Activated effector memory CD4-positive, alpha-beta T cell treated with anti-CD3 and anti-CD28 coated beads, Interleukin-2, amount 50 U/mL, for 16 hours (primary cell): ENCODE measurements at regions not wholly inside any gene's neighbourhood (a gene's known extent, or its start where the extent isn't known, plus 50 kb on each side); places are given as distances from the start of the nearest gene placed in this dataset.
A peak's percentile ranks its signal among the peaks of the same experiment; 100 is the strongest.
"Not testable (repeated sequence)": the region's sequence is repeated elsewhere in the genome, so short reads cannot be mapped to it uniquely, and the experiment has no call there.

Source experiments
- DNase-seq: peaks from one replicate; pipeline ENCODE4 v3.0.0-alpha.2; 2020

GRCh38 chr6:6749702-6750491, 161.4 kb downstream of the LY86 start:
- DNase-seq = peak; percentile 65

GRCh38 chr6:6750594-6751265, 162.2 kb downstream of the LY86 start:
- DNase-seq = no peak

GRCh38 chr6:6751266-6751596, 162.7 kb downstream of the LY86 start:
- no peak for DNase-seq

- no peak for DNase-seq
Measured at GRCh38 chr6:6751619-6752023, 163.1 kb downstream of the LY86 start.

GRCh38 chr6:6752129-6752528, 163.6 kb downstream of the LY86 start:
- no peak for DNase-seq

- DNase-seq = no peak
Measured at GRCh38 chr6:6753301-6753700, 164.8 kb downstream of the LY86 start.

- DNase-seq = no peak
Measured at GRCh38 chr6:6756526-6756925, 168.0 kb downstream of the LY86 start.

GRCh38 chr6:6758546-6758914, 170.0 kb downstream of the LY86 start:
- DNase-seq = no peak

- no peak for DNase-seq
Measured at GRCh38 chr6:6758915-6759654, 170.6 kb downstream of the LY86 start.

- no peak for DNase-seq
Measured at GRCh38 chr6:6760002-6760401, 171.5 kb downstream of the LY86 start.

GRCh38 chr6:6762566-6762965, 174.0 kb downstream of the LY86 start:
- DNase-seq = not testable (repeated sequence)

GRCh38 chr6:6764764-6765434, 176.4 kb downstream of the LY86 start:
- DNase-seq = no peak

- DNase-seq = no peak
Measured at GRCh38 chr6:6766230-6766905, 177.8 kb downstream of the LY86 start.

GRCh38 chr6:6769466-6769865, 180.9 kb downstream of the LY86 start:
- DNase-seq = no peak

- no peak for DNase-seq
Measured at GRCh38 chr6:6771224-6771945, 182.9 kb downstream of the LY86 start.

- DNase-seq = no peak
Measured at GRCh38 chr6:6771964-6772363, 183.4 kb downstream of the LY86 start.

- DNase-seq = no peak
Measured at GRCh38 chr6:6772751-6773150, 184.2 kb downstream of the LY86 start.

GRCh38 chr6:6775074-6775473, 186.6 kb downstream of the LY86 start:
- DNase-seq = no peak

GRCh38 chr6:6780231-6780630, 191.7 kb downstream of the LY86 start:
- DNase-seq = no peak

- DNase-seq = no peak
Measured at GRCh38 chr6:6781172-6781872, 192.8 kb downstream of the LY86 start.

- no peak for DNase-seq
Measured at GRCh38 chr6:6781873-6782227, 193.3 kb downstream of the LY86 start.

- DNase-seq = no peak
Measured at GRCh38 chr6:6783721-6784120, 195.2 kb downstream of the LY86 start.
